GM19468 (cell line): ENCODE measurements at regions not wholly inside any gene's neighbourhood (a gene's known extent, or its start where the extent isn't known, plus 50 kb on each side); places are given as distances from the start of the nearest gene placed in this dataset.
"Not testable (repeated sequence)": the region's sequence is repeated elsewhere in the genome, so short reads cannot be mapped to it uniquely, and the experiment has no call there.

Experiments
- ATAC-seq: cut with Tn5 transposase; IDR thresholded peaks from one replicate; pipeline ENCODE4 v1.9.1; 2021; ENCODE audit warnings: mild to moderate bottlenecking, moderate library complexity, moderate number of reproducible peaks; ENCODE audit not compliant: unreplicated experiment; ENCODE audit errors: extremely low read depth

DNA sequence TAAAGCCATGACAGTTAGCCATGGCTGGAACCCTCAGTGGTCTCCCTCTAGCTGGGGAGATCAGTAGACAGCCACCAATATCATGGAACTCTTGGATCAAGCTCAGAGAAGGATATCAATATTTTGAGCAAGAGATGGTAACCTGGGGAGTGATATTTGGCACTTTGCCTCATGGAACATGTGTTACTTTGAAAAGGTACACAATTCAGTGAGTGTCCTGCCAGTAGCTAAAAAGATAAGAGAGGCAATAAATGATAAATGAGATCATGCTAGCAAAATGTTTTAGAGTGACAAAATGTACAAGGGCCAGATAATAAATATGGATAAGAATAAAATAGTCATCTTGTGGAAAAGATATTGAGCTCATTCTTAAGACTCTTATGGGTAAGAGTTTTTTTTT is 1618.7 kb downstream of the OLFM4 start:
- ATAC-seq, result no peak

DNA sequence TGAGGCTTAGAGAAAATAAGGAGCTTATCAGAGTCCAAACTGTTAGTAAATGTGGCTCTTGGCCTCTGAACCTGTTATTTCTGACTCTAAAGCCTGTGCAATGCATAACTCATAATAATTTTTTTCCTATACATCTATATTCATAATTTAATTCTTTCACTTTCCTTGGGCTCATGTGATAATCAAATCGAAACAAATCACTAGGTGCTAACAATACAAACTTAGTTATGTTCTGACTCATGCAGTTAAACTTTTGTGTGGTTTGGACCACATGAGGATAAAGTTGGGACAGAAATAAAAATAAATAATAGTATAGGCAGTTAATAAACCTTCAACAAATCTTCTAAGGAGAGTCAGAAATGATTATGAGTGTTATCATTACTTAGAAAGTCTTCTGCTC is 1629.0 kb downstream of the OLFM4 start:
- no peak for ATAC-seq

DNA sequence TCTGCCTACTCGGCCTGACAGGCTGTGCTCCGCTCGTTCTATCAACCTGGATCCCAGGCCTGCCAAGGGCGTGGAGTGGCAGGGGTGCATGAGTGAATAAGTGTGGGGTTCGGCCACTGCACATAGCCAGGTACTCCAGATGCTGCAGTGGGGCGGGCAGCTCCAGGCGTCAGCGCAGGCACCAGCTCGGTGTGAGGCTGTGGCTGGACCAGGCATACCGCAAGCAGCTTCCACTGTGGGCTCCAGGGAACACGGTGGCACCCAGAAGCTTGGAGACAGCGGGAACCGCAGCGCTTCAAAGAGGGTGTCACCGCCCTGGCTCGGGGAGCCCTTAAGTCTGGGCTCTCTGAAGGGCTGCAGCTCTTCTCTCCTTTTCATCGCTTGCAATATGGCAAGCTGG is 1630.2 kb downstream of the OLFM4 start:
- no peak for ATAC-seq

DNA sequence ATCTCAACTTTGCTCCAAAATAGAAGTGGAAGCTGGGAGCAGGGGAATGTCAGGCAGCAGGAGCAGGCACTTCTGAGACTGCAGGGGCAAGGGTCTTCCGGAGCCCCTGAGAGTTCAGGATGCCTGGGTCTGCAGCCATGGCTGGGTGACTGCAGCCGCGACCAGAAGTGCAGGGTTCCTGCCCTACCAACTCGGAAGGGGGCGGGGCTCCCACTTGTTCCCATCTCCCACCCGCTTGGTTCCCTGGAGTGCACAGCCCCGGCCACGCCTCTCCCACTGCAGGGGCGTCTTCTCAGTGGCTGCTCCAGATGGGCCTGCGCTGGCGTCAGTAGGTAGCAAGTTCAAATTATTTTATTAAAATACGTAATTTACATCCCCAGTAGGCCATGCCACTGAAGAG is 1631.7 kb downstream of the OLFM4 start:
- no peak for ATAC-seq

DNA sequence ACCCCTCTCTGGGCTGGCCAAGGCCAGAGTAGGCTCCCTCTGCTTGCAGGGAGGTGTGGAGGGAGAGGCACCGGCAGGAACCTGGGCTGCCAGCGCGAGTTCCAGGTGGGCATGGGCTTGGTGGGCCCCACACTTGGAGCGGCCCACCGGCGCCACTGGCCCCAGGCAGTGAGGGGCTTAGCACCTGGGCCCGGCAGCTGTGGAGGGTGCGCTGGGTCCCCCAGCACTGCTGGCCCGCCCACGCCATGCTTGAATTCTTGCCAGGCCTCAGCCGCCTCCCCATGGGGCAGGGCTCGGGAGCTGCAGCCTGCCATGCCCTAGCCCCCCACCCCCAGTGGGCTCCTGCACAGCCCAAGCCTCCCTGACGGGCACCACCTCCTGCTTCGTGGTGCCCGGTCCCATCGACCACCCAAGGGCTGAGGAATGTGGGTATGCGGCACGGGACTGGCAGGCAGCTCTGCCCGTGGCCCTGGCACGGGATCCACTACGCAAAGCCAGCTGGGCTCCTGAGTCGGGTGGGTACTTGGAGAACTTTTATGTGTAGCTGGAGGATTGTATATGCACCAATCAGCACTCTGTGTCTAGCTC is 1648.0 kb downstream of the OLFM4 start:
- no peak for ATAC-seq

DNA sequence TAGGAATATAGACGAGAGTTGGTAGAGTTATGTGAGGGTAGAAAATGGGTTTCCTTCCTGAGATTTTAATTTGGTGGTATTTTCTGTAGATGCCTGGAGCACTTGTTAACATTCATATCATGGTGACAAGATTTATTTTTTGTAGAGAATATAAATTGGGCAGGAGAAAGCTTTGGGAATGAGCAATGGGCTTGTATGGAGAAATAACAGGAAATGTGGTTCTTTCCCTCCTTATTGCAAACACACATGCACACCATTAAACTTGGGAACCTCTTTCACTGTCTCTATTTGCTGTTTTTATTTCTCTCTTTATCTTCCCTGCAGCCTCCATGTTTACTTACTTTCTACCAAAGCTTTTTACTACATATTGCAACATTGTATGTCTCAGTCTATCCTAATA is 1653.6 kb downstream of the OLFM4 start:
- no peak for ATAC-seq

DNA sequence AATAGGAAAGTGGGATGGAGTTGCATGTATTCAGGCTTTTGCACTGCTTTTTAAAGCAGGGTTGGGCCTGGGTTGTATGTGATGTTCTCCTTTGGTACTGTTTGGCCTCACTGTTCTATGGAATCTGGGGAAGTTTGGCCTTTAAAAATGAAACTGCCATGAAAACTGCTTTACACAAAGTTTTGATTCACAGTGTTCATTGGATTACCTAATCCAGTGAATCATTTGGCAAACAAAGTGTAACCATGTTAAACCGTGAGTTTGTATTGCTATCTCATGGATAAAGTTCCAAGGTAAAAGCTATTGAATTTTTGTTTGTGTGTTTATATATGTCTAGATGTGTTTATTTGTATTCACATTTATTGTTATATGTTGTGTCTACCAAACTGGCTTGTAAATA is 1658.6 kb downstream of the OLFM4 start:
- no peak for ATAC-seq

DNA sequence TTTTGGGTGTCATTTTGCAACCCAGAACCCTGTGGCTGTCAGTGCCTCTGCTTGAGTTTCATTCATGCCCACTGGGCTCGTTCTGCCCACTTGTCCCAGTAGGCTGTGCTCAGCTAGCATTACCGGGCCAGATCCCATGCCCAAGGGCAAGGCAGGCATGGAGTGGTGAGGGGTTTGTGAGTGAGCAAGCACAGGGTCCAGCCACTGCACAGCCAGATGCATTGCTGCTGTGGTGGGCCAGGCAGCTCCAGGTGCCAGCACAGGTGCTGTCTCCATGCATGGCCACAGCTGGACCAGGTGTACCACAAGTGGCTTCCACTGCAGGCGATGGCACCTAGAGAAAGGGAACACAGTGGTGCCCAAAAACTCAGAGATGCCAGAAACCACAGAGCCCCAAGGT is 1671.2 kb downstream of the OLFM4 start:
- no peak for ATAC-seq

DNA sequence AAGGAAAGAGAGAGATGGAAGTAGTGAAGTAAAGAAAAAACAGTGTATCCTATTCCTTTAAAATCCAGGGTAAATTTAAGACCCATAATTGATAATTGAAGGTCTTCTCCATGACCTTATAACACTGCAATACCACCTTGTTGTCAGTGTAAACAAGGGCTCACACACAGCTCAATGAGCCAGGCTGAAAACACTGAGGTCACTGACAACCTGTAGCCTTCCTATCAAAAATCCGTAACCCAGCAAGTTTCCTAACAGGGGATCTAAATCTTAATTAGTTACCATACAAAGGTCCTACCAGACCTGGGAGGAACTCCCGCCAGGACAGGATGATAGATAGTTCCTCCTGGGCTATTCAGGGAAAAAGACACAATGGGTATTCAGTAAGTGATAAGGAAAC is 1677.1 kb downstream of the OLFM4 start:
- ATAC-seq, result no peak

DNA sequence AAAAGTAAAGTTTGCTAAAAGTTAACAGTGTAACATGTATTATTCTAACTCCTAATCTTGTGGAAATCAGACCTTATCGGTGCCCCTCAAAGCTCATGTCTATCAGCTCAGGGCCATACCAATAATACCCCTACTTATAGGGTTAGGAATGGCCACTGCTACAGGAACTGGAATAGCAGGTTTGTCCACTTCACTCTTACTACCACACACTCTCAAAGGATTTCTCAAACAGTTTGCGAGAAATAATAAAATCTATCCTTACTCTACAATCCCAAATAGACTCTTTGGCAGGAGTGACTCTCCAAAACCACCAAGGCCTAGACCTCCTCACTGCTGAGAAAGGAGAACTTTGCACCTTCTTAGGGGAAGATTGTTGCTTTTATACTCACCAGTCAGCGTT is 1677.7 kb downstream of the OLFM4 start:
- no peak for ATAC-seq

DNA sequence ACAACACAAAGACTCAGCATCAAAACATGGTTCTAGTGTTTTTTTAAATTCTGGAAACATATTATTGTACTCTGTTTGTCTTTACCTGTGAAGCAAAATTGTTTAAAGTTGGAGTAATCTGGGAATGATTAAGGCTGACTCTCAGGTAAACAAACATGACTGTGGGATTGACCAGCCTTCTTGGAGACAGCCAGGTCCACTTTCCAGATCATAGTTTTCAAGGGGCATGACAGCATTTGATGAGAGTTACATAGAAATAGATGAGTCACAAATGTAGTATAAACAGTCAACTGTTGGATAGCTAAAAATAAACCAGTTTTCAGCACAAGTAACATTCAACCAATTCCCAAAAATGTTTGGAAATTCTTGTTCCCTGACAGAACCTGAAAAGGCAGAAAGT is 1680.9 kb downstream of the OLFM4 start:
- no peak for ATAC-seq

DNA sequence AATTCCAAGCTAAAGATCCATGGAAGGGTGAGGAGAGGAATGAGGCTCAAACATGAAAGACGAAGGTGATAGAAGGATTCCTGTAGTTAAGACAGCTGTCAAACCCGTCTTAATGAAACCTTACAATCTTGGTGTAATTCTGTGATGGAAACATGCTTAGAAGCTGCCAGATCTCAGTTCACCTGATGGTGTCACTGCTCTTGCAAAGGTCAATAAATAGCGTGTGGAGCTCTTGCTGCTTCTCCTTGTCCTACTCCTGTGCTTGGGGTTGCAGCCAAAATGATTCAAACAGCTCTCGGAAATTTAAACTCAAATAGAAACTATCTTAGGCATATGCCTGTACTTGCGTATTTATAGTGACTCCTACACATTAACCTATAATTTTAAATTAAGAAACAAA is 1705.0 kb downstream of the OLFM4 start:
- ATAC-seq, result no peak

DNA sequence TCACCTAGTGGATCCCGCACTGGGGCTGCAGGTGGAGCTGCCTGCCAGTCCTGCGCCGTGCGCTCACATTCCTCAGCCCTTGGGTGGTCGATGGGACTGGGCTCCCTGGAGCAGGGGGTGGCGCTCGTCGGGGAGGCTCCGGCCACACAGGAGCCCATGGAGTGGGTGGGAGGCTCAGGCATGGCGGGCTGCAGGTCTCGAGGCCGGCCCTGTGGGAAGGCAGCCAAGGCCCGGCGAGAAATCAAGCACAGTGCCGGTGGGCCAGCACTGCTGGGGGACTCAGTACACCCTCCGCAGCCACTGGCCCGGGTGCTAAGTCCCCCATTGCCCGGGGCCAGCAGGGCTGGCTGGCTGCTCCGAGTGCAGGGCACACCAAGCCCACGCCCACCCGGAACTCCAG is 1708.6 kb downstream of the OLFM4 start:
- not testable (repeated sequence) for ATAC-seq

DNA sequence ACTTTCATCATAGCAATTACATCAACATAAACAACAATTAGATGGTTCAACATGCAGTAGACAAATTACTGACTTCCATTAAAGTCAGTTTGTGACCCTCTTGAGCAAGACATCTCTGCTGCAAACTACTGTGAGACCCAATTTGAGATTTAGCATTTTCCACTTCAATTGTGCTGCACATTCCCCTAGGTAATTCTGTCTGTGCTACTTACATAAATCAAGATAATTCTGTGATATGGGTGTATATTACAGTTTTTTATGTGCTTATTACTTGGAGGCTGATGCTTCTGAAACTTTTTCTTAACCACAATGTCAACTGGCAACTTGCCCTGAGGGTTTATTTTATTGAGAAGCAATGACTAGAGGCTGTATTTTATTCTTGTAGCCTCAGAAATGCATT is 1714.4 kb downstream of the OLFM4 start:
- no peak for ATAC-seq

DNA sequence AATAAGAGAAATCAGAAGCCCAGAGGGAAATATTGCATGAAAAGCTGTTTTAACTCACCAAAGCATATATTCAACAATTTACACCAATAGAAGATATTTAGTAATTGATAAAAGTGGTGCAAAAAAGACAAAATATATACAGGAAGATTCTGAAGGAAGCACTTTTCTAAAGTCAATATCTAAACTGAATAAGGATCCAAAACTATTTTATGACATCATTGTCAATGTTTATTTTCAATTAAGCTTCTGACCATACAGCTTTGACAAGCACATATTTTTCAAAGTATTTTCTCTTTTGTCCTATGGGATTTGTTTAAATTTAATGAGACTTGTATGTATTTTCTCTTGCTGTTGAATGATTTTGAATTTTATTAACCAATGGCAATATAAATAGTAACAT is 1716.1 kb downstream of the OLFM4 start:
- no peak for ATAC-seq

DNA sequence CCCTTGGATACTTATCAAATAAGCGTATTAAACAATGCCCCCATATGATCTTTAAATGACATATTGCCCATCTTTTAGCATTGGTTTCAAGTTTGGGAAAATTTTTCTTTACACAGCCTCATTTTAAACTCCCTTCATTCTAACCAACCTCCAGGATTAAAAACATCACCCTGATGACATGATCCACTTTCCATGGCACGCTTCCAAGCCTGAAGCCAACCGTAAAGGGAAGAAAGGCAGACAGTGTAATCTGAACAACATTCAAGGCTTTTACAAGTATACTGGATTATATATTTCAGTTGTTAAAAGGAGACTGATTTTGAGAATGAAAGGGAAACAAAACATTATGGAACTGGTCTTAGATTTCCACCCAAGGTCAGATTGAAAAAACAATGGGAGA is 1721.9 kb downstream of the OLFM4 start:
- ATAC-seq, result no peak

DNA sequence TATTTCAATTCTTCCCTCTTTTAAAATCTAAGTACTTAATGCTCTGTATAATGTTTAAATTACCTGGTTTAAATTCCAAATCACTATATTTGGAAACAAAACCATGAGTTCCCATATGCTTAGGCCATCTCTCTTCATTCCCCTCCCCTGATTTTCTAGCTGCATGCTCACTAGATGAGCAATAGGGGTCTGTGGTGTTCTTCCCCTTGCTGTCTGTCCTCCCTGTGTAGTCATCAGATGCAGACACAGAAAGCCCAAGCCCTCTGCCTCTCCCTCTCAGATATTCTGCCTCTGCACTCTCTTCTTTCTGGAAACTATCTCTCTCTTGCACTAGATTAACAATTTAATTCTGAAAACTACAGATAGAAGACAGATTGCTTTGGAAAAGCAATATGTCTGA is 1730.2 kb downstream of the OLFM4 start:
- no peak for ATAC-seq

DNA sequence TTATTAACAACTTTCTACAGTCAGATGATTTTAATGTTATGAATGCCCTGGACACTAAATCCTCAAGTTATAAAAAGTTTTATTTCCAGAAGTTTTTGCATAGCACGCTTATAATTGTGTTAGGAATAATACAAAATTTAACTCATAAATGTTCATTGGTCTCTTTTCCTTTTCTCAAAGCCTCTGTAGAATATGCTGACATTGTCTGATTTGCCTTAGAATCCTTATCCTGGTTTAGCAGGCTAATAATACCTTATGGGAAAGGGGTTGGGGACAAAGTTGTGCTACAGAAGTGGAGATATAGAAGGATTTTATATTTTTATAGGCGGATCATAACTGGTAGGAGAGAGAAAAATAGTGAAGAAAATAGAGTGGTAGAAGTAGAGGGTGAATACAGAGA is 1739.6 kb downstream of the OLFM4 start:
- ATAC-seq, result no peak

DNA sequence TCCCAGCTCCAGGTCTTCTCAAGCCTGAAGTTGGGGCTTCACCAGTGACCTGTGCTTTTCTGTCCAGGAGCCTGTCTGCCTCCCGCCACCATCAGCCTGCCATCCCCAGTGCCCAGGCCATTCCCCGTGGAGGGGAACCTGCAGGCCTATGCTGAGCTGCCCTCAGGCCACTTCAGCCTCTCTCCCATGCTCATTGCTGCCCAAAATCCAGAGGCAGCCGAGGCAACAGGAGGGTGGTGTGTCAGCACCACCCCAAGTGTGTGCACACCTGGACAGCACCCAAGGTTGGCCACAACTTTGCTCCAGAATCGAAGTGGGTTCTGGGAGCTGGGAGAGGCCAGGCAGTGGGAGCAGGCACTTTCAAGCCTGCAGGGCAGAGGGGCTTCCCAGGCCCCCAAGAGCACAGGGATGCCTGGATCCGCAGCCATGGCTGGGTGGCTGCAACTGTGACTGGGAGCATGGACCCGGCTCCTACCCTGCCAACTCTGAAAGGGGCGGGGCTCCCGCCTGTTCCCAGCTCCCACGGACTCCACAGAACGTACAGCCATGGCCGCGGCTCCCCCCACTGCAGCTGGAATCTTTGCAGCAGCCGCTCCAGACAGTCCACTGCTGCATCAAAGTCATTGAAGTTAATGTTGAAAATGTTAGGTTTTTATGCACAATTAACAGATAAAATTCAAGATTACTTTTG is 1747.0 kb downstream of the OLFM4 start:
- no peak for ATAC-seq

DNA sequence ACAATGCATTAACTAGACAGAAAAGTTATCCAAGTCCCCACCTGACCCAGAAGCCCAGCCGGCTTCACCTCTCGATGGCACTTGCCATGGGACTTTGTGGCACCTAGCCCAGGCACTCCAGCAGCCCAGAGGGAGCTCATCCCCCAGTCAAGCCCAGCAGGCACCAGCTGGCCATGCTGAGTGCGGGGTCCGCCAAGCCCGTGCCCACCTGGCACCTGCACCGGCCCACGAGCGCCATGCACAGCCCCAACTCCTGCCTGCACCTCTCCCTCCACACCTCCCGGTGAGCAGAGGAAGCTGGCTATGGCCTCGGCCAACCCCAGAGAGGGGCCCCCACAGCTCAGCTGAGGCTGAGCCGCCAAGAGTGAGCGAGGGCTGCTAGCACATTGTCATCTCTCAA is 1759.1 kb downstream of the OLFM4 start:
- no peak for ATAC-seq

DNA sequence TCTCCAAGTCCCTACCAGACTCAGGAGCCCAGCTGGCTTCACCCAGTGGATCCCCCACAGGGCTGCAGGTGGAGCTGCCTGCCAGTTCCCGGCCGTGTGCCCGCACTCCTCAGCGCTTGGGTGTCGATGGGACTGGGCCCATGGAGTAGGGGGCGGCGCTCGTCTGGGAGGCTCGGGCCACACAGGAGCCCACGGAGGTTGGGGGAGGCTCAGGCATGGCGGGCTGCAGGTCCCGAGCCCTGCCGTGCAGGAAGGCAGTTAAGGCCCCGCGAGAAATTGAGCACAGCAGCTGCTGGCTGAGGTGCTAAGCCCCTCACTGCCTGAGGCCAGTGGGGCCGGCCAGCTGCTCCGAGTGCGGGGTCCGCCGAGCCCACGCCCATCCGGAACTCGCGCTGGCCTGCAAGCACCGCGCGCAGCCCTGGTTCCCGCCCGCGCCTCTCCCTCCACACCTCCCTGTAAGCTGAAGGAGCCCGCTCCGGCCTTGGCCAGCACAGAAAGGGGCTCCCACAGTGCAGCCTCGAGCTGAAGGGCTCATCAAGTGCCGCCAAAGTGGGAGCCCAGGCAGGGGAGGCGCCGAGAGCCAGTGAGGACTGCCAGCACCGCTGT is 1771.1 kb downstream of the OLFM4 start:
- no peak for ATAC-seq

DNA sequence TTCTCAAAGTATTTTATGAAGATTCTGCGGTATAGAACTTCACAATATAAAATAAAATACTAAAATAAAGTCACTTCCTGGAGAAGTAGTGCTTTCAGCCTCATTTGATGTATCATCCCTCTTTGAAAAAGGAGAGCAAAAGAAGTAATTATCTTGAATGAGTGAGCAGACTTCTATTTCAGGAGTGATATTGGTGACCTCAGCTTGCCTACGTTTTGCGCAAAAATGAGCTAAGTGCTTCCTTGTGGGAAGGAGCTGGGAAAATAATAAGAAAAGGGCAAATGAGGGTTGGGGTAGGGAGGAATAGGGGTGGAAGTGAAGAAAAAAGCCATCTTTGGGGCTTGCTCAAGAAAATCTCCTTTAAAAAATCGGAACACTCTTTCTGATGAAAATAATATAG is 1773.6 kb downstream of the OLFM4 start:
- ATAC-seq, result no peak
